Activated CD4-positive, alpha-beta T cell treated with anti-CD3 and anti-CD28 coated beads, Interleukin-2, Interleukin-4, amounts not matched to agents 100 ng/mL and 50 ng/mL, durations not matched to agents 16 hours and 8 hours (primary cell): ENCODE measurements at regions not wholly inside any gene's neighbourhood (a gene's known extent, or its start where the extent isn't known, plus 50 kb on each side); places are given as distances from the start of the nearest gene placed in this dataset.
"Not testable (repeated sequence)": the region's sequence is repeated elsewhere in the genome, so short reads cannot be mapped to it uniquely, and the experiment has no call there.

Experiments
- DNase-seq: peaks from one replicate; pipeline ENCODE4 v3.0.0-alpha.2; 2020; ENCODE audit warnings: low spot score

DNA sequence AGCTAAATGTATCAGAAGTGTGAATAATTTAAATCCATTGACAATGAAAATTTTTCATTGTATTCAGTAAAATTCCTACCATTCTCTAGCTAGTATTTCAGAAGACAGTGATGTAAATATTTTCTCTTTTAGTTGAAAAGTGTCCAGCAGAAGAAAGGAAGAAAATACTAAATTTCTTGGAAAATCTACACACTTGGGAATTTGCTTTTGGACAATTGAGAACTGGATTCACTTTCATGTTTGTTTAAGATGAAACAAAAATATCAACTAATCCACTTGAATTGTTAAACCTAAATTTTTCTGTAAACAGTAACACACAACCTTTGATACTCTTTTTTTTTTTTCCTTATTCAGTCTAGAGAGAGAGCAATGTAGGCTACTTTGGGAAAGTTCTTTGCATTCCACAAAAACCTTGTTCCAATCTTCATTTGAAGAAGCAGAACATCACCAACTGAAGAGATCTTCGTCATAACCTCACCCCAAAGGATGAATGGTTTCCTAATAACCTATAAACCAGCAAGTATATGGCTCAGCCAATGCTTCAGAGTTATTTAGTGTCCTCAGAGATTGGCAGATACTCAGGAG is 155.1 kb upstream of the GORAB start:
- DNase-seq = no peak

- no peak for DNase-seq
Observed at GRCh38 chr1:170377440-170377839, 154.5 kb upstream of the GORAB start.

DNA sequence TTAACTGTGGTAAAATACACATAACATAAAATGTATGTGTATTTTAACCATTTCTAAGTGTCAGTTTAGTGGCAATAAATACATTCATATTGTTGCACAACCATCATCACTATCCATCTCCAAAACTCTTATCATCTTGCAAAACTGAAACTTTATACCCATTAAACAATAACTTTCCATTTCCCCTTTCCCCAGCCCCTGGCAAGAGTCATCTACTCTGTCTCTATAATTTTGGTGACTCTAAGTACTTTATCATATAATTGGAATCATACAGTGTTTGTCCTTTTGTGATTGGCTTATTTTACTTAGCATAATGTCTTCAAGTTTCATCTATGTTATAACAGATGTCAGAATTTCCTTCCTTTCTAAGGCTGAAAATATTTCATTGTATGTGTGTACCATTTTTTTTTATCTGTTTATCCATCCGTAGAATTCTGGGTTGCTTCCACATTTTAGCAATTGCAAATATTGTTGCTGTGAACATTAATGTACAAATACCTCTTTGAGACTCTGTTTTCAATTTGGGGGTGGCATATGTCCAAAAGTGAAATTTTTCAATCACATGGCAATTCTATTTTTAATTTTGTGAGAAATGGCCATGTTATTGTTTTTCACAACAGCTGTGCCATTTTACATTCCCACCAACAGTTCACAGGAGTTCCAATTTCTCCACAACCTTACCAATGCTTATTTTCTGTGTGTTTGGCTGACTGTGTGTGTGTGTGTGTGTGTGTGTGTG is 153.9 kb upstream of the GORAB start:
- DNase-seq = no peak

- no peak for DNase-seq
Observed at GRCh38 chr1:170385750-170386149, 146.2 kb upstream of the GORAB start.

DNA sequence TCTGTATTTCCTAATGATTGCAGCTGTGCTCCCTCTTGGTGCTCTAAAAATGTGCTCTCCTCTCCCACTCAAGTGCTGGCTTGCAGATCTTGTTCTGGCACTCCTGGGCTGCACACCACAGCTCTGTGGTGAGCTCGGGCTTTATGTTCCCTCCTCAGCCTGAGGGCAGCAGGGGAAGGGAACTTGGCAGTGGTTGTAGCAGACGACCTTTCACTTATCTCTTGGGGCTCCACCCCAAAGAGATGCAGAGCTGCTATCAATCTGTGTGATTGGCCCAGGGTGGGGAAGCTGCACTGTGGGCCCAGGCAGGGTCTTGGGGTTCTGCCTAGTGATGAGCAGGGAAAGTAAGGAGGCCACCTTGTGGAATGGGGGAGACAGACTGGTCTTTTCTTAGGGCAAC is 143.5 kb upstream of the GORAB start:
- no peak for DNase-seq

DNA sequence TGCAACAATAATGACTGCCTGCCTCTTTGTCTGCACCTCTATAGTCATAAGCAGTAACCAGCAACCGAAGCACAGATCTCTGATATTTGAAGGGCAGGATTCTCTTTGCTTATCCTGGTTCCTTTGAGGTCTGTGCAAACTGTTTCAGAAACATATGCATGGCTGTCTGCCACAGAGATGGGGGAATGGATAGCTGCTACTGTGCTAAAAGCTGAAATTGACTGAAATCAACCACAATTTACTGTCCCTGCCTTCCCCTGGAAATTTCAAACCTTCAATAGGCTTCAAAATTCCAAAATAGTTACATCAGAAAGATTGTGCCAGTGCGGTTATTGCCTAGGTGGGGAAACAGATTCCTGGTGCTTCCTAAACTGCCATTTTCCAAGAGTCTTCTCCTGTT is 136.8 kb upstream of the GORAB start:
- no peak for DNase-seq

- no peak for DNase-seq
Observed at GRCh38 chr1:170397061-170397460, 134.9 kb upstream of the GORAB start.

- DNase-seq = no peak
Observed at GRCh38 chr1:170402476-170403311, 129.3 kb upstream of the GORAB start.

GRCh38 chr1:170407138-170407537 is 124.8 kb upstream of the GORAB start:
- no peak for DNase-seq

- DNase-seq = no peak
Observed at GRCh38 chr1:170407581-170407980, 124.4 kb upstream of the GORAB start.

- no peak for DNase-seq
Observed at GRCh38 chr1:170410401-170411166, 121.4 kb upstream of the GORAB start.

DNA sequence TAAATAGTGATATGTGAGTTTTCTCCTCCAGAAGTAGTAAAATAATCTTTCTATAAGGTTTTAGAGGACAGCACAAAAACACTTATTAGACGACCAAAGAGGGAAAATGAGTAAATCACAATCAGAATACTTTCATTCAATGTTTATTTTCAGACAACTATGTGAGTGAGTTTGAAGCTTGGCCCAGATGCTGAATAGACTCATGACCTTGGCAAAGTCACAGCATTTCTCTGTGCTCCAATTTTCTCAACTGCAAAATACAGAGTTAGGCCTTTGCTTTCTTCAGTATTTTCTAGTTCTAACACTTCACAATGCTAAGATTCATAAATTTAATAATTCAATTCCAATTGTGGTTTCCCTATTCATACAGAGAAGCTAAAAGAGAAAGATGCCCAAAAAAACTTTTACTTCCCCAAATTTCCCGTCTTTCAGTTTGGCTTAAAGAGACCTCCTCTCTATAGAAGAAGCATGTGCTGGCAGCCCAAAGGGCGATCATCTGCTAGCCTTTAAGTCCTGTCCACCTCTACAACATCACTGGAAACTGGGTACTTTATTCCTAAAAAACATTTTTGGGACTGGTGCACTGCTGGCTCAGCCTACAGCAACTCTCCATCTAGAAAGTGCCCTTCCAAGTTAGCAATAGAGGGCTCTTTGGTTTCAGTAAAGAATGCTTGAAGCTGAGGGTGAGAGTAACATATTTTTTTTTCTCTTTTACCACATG is 116.8 kb upstream of the GORAB start:
- no peak for DNase-seq

DNA sequence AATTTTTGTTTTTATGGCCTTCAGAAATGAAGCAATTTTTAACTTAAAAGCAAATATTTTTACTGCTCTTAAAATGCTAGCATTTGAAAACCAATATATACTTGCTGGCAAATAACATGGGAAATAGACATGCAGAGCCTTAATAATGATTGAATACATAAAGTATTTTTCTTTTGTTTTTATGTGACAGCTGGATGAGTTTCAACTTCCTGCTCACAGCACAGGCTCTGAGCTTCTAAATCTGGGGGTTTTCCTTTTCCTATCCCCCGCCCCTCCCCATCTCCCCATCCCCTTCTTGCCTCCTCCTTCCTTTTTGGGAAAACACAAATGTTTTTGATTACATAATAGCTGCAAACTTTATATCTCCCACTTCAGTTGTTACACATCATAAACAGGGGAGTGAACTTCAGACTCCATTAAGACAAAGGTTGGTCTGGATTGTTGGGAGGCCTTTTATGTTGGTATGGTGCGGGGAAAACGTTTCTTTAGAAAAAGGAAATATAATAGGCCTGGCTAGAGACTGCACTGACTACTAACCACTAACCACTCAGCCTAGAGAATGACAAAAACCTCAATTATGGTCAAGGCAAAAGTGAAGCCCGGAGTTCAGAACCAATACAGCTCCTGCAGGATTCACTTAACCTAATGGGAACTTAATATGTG is 116.1 kb upstream of the GORAB start:
- no peak for DNase-seq

DNA sequence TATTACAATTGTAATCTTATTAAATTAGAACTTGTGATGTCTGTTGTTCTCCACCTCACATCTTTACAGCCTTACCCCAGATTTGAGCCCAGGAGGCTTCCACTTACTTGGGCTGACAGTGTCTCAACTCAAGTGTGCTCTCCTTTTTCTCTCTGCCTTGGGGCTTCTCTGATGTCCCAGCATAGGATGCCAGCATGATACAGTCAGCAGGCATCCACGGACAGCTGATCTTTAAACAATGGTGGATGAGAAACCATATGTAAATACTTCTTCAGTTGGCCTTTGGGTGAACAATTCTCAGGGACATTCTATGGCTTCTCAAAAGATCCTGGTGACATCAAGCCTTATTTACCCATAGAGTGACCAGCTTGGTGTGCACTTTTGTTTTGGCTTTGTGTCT is 107.6 kb upstream of the GORAB start:
- DNase-seq = no peak

DNA sequence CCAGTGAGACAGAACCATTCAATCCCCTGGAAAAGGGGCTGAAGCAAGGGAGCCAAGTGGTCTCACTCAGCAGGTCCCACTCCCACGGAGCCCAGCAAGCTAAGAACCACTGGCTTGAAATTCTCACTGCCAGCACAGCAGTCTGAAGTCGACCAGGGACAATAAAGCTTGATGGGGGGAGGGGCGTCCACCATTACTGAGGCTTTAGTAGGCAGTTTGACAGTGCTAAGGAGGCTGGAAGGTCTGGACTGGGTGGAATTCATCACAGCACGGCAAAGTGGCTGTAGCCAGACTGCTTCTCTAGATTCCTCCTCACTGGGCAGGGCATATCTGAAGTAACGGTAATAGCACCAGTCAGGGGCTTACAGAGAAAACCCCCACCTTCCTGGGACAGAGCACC is 105.4 kb upstream of the GORAB start:
- DNase-seq = no peak

GRCh38 chr1:170427002-170427401 is 105.0 kb upstream of the GORAB start:
- not testable (repeated sequence) for DNase-seq

DNA sequence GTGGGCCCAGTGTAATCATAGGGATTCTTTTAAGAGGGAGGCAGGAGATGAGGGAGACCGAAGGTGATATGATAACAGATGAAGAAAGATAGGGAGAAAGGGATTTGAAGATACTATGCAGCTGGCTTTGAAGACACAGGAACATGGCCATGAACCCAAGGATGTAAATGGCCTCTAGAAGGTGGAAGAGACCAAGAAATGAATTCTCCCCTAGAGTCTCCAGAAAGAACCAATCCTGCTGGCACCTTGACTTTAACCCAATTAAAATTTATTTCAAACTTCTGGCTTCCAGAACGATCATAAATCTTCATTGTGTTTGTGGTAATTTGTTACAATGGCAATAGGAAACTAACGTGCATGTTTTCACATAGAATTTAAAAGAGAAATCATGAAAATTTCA is 95.0 kb upstream of the GORAB start:
- DNase-seq = no peak

GRCh38 chr1:170445096-170445495 is 86.9 kb upstream of the GORAB start:
- DNase-seq = no peak

- DNase-seq = no peak
Observed at GRCh38 chr1:170448661-170449158, 83.3 kb upstream of the GORAB start.

DNA sequence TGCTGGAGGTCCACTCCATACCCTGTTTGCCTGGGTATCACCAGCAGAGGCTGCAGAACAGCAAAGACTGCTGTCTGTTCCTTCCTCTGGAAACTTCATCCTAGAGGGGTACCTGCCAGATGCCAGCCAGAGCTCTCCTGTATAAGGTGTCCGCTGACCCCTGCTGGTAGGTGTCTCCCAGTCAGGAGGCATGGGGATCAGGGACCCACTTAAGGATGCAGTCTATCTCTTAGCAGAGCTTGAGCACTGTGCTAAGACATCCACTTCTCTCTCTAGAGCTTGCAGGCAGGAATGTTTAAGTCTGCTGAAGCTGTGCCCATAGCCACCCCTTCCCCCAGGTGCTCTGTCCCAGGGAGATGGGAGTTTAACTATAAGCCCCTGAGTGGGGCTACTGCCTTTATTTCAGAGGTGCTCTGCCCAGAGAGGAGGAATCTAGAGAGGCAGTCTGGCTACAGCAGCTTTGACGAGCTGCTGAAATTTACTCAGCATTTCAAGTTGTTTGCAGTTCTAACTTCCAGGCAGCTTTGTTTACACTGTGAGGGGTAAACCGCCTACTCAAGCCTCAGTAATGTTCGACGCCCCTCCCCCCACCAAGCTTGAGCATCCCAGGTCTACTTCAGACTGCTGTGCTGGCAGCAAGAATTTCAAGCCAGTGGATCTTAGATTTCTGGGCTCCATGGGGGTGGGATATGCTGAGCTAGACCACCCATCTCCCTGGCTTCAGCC is 74.5 kb upstream of the GORAB start:
- not testable (repeated sequence) for DNase-seq
